Panc1 (cell line): ENCODE measurements at regions not wholly inside any gene's neighbourhood (a gene's known extent, or its start where the extent isn't known, plus 50 kb on each side); places are given as distances from the start of the nearest gene placed in this dataset.

ENCODE experiments used
- ATAC-seq: fragments of 200-7000 bp; cut with Tn5 transposase; 2 replicates; pipeline ENCODE4 v1.9.1; 2020; ENCODE audit warnings: mild to moderate bottlenecking, moderate library complexity
- BruUV-seq: library from RNA; stranded (reverse); fragments of 400-500 nt; replicated peaks from 2 replicates; lab custom pipeline; 2021; lab: Mats Ljungman, UMichigan
- CTCF ChIA-PET: fragments of 300-600 bp; sonication (Branson Sonifier 250); formaldehyde crosslinking; loops from one replicate; lab custom pipeline; 2022; ENCODE audit warnings: antibody characterized with exemption; lab: Charles Lee
- POLR2A ChIA-PET: fragments of 300-600 bp; sonication (Branson Sonifier 250); formaldehyde crosslinking; loops from one replicate; lab custom pipeline; 2022; ENCODE audit warnings: antibody characterized with exemption; lab: Charles Lee
- DNase-seq: peaks from one replicate; pipeline ENCODE4 v3.0.0-alpha.2; 2010; ENCODE audit warnings: low read depth, low spot score
- H3K27ac ChIP-seq: 2 replicates; pipeline ENCODE4 v1.5.1; 2011; ENCODE audit warnings: mild to moderate bottlenecking, low read length, inconsistent platforms
- H3K27me3 ChIP-seq: fragments of 200-500 bp; sonication (Bioruptor generic); 2 replicates; pipeline ENCODE4 v1.6.0; 2014; ENCODE audit warnings: low read length, inconsistent platforms; ENCODE audit not compliant: control insufficient read depth, insufficient read depth
- H3K36me3 ChIP-seq: fragments of 200-500 bp; sonication (Bioruptor generic); 2 replicates; pipeline ENCODE4 v1.5.1; 2014; ENCODE audit warnings: inconsistent platforms, mild to moderate bottlenecking, low read length, moderate library complexity; ENCODE audit not compliant: control insufficient read depth, insufficient read depth
- H3K4me1 ChIP-seq: 2 replicates; pipeline ENCODE4 v1.5.1; 2011; ENCODE audit warnings: inconsistent platforms, mild to moderate bottlenecking, low read length, moderate library complexity; ENCODE audit not compliant: control insufficient read depth, insufficient read depth
- H3K4me3 ChIP-seq, 2 experiments: 2 replicates each; pipeline ENCODE4 v1.5.1; 2011 to 2012; ENCODE audit warnings: low read depth in 2 of 2, low read length in 2 of 2, mild to moderate bottlenecking in 2 of 2, inconsistent platforms in 1 of 2, moderate library complexity in 1 of 2
- H3K9me3 ChIP-seq: fragments of 200-500 bp; sonication (Bioruptor generic); 2 replicates; pipeline ENCODE4 v1.5.1; 2014; ENCODE audit warnings: low read depth, mild to moderate bottlenecking, inconsistent platforms, low read length, moderate library complexity; ENCODE audit not compliant: control insufficient read depth, insufficient read depth
- CTCF ChIP-seq: fragments of 450-650 bp; IDR thresholded peaks from 2 replicates; pipeline ENCODE4 v1.5.1; 2017; ENCODE audit warnings: mild to moderate bottlenecking
- POLR2AphosphoS5 ChIP-seq: IDR thresholded peaks from 2 replicates; pipeline ENCODE4 v1.6.1; 2012; ENCODE audit warnings: mild to moderate bottlenecking, low read depth, low read length, moderate library complexity
- REST ChIP-seq, 2 experiments: IDR thresholded peaks; 2 replicates each; pipeline ENCODE4 v1.6.1; 2011 to 2012; ENCODE audit warnings: low read depth in 2 of 2, control low read depth in 1 of 2, low read length in 1 of 2, mild to moderate bottlenecking in 1 of 2, moderate library complexity in 1 of 2; ENCODE audit not compliant: insufficient read depth in 1 of 2
- SIN3A ChIP-seq: IDR thresholded peaks from 2 replicates; pipeline ENCODE4 v1.6.1; 2012; ENCODE audit warnings: low read depth, mild to moderate bottlenecking, low read length, moderate library complexity, borderline replicate concordance; ENCODE audit not compliant: insufficient read depth
- TCF7L2 ChIP-seq: IDR thresholded peaks from 2 replicates; pipeline ENCODE4 v1.6.1; 2011; ENCODE audit warnings: mild to moderate bottlenecking, low read depth, low read length, inconsistent platforms
- in situ Hi-C: cut with HindIII; loops from 2 replicates; pipeline ENCODE4 v1.10.0; 2016; ENCODE audit warnings: low sequenced_read_pairs, low pct_unique_long_range_greater_than_20kb
- intact Hi-C: fragments of 100-400 bp; cut with micrococcal nuclease; formaldehyde crosslinking; loops from one replicate; pipeline ENCODE4 v1.10.0; 2022; ENCODE audit not compliant: unreplicated experiment

GRCh38 chrX:155694649-155695048 lies 81.9 kb upstream of the TMLHE start:
- ATAC-seq (no peak), DNase-seq (no peak)
- no peaks in the 10 kb centered on the region for H3K4me1 ChIP-seq
- H3K27me3 ChIP-seq, result no peaks in the 10 kb centered on the region
- POLR2A ChIA-PET, result no interaction called here
- H3K4me3 ChIP-seq, result no peak overlapping the region
- in situ Hi-C loops, result no loop called here
- no TSS peak for BruUV-seq
- CTCF ChIA-PET, result no interaction called here
- H3K9me3 ChIP-seq, result no peaks in the 10 kb centered on the region
- H3K27ac ChIP-seq, result no peak overlapping the region
- TF ChIP-seq REST (IDR thresholded peaks at IDR 0.05; ENCODE audit: insufficient read depth in 1 of 2, low read depth in 2 of 2, low read length in 1 of 2) (no peak), CTCF (no peak), POLR2AphosphoS5 (no peak), TCF7L2 (no peak), SIN3A (no peak)
- no peaks in the 10 kb centered on the region for H3K36me3 ChIP-seq
- intact Hi-C loops, result no loop called here

- CTCF ChIA-PET, result no interaction called here
- ATAC-seq (no peak), DNase-seq (no peak)
- Histone ChIP-seq H3K27me3 (no peaks in the 10 kb centered on the region), H3K27ac (no peak overlapping the region), H3K4me3 (no peak overlapping the region), H3K36me3 (no peaks in the 10 kb centered on the region), H3K4me1 (no peaks in the 10 kb centered on the region), H3K9me3 (no peaks in the 10 kb centered on the region)
- in situ Hi-C loops, result no loop called here
- POLR2A ChIA-PET, result no interaction called here
- intact Hi-C loops, result no loop called here
- TF ChIP-seq POLR2AphosphoS5, result no peak
- no peak for TF ChIP-seq SIN3A
- no peak for TF ChIP-seq TCF7L2
- no peak for TF ChIP-seq CTCF
- TF ChIP-seq REST (IDR thresholded peaks at IDR 0.05; ENCODE audit: insufficient read depth in 1 of 2, low read depth in 2 of 2, low read length in 1 of 2), result no peak
- BruUV-seq, result no TSS peak
Measured at GRCh38 chrX:155682834-155683233, 70.1 kb upstream of the TMLHE start.
